HFFc6 (cell line): ENCODE measurements at regions not wholly inside any gene's neighbourhood (a gene's known extent, or its start where the extent isn't known, plus 50 kb on each side); places are given as distances from the start of the nearest gene placed in this dataset.
"Not testable (repeated sequence)": the region's sequence is repeated elsewhere in the genome, so short reads cannot be mapped to it uniquely, and the experiment has no call there.

ENCODE experiments used
- DNase-seq: peaks from one replicate; pipeline ENCODE4 v3.0.0-alpha.2; 2018
- H3K27ac Mint-ChIP-seq: 2 replicates; pipeline ENCODE4 v1.8.0; 2020; ENCODE audit warnings: mild to moderate bottlenecking, mixed read lengths
- H3K27me3 Mint-ChIP-seq: 2 replicates; pipeline ENCODE4 v1.8.0; 2021; ENCODE audit warnings: mild to moderate bottlenecking, moderate library complexity, mixed read lengths; ENCODE audit not compliant: insufficient read depth
- H3K36me3 Mint-ChIP-seq: 2 replicates; pipeline ENCODE4 v1.8.0; 2021; ENCODE audit warnings: low read depth, mixed read lengths
- H3K4me1 Mint-ChIP-seq: 2 replicates; pipeline ENCODE4 v1.8.0; 2020; ENCODE audit warnings: low read depth, mixed read lengths
- H3K4me3 Mint-ChIP-seq: 2 replicates; pipeline ENCODE4 v1.8.0; 2020; ENCODE audit warnings: mild to moderate bottlenecking, moderate library complexity, mixed read lengths
- H3K9me3 Mint-ChIP-seq: 2 replicates; pipeline ENCODE4 v1.8.0; 2020; ENCODE audit warnings: mild to moderate bottlenecking, mixed read lengths
- TF ChIP-seq, protein P1 (sequence below): fragments of 200-600 bp; sonication (generic); IDR thresholded peaks from 2 replicates; pipeline ENCODE4 v1.5.0; 2021; ENCODE audit warnings: antibody characterized with exemption, mild to moderate bottlenecking

- Mint-ChIP-seq H3K4me1 (no peaks in the 10 kb centered on the region), H3K27ac (no peak overlapping the region), H3K27me3 (peaks cover 23% of the 10 kb centered on the region), H3K4me3 (no peak overlapping the region), H3K36me3 (no peaks in the 10 kb centered on the region), H3K9me3 (no peaks in the 10 kb centered on the region; the same call in 1 of the 2 replicates)
- TF ChIP-seq, protein P1, sequence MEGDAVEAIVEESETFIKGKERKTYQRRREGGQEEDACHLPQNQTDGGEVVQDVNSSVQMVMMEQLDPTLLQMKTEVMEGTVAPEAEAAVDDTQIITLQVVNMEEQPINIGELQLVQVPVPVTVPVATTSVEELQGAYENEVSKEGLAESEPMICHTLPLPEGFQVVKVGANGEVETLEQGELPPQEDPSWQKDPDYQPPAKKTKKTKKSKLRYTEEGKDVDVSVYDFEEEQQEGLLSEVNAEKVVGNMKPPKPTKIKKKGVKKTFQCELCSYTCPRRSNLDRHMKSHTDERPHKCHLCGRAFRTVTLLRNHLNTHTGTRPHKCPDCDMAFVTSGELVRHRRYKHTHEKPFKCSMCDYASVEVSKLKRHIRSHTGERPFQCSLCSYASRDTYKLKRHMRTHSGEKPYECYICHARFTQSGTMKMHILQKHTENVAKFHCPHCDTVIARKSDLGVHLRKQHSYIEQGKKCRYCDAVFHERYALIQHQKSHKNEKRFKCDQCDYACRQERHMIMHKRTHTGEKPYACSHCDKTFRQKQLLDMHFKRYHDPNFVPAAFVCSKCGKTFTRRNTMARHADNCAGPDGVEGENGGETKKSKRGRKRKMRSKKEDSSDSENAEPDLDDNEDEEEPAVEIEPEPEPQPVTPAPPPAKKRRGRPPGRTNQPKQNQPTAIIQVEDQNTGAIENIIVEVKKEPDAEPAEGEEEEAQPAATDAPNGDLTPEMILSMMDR, result no peak
- no peak for DNase-seq
Observed at GRCh38 chr4:10237131-10237530, 120.5 kb upstream of the WDR1 start.

DNA sequence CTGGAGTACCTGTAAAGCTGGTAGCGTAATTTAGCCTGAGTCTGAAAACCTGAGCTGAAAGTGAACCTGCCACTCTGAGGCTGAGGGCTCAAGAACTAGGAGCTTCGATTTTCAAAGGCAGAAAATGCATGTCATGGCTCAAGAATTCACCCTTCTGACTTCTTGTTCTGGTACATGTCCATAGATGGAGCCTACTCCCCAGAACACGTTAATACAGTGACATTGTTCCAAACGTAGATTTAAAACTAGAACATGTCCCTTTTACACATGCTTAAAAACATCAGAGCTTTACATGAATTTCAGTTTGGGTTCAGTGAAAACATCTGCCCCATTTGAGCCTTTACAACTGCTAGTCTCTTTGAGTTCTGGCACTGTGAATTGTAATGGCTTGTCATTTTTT lies 115.5 kb upstream of the WDR1 start:
- Mint-ChIP-seq H3K4me1 (peaks cover 29% of the 10 kb centered on the region), H3K27ac (no peak overlapping the region), H3K27me3 (peaks cover 11% of the 10 kb centered on the region), H3K4me3 (no peak overlapping the region), H3K9me3 (no peaks in the 10 kb centered on the region; the same call in 1 of the 2 replicates), H3K36me3 (peaks cover 4% of the 10 kb centered on the region; the same call in 1 of the 2 replicates)
- TF ChIP-seq, protein P1, result no peak
- no peak for DNase-seq

DNA sequence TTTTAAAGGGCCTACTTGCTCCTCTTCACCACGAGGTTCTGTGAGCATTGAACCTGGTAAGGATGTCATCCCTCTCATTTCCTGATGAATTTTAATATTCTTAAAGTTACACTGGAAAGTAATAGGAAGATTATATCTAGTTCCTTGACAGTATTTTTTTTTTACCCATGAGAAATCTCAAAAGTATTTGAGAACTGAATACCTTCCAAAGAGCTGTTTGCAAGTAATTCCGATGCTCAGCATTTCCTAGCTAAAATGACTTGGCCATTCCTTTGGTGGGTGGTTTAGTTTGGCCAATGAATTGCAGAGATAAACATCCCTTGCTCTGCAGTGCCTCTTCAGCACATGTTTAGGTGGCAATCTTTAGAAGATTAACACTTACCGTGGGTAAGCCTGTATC lies 110.2 kb upstream of the WDR1 start:
- H3K27me3 Mint-ChIP-seq, result no peaks in the 10 kb centered on the region
- TF ChIP-seq, protein P1, result no peak
- peaks cover 51% of the 10 kb centered on the region for H3K4me1 Mint-ChIP-seq
- peak overlapping the region; percentile 32 for H3K27ac Mint-ChIP-seq
- DNase-seq, result peak; percentile 74
- peaks cover 11% of the 10 kb centered on the region; the same call in 1 of the 2 replicates for H3K36me3 Mint-ChIP-seq
- no peak overlapping the region for H3K4me3 Mint-ChIP-seq
- no peaks in the 10 kb centered on the region for H3K9me3 Mint-ChIP-seq

DNA sequence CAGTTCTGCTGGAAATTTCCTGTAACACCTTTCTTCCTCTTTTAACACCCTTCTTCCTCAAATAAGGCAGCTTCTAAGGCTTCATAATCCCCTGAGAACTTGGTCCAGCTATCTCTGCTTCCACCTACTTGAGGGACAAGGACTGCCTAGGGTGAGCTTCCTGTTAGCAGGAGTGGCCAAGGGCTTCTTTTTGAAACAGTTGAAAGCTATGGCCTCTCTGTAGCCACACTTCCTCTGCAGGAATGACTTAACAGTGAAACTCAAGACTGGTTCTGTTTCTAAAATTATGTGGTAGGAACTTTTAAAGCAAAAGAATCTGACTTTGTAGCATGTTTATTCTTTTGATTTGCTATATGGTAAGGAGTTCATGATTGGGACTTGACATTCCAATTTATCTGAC lies 108.5 kb upstream of the WDR1 start:
- TF ChIP-seq, protein P1, result no peak
- no peak for DNase-seq
- peaks cover 41% of the 10 kb centered on the region for H3K4me1 Mint-ChIP-seq
- no peak overlapping the region for H3K27ac Mint-ChIP-seq
- no peak overlapping the region for H3K4me3 Mint-ChIP-seq
- H3K36me3 Mint-ChIP-seq, result 0 out of 2 replicates have a peak, but pooled peaks cover 8% of the 10 kb centered on the region
- H3K9me3 Mint-ChIP-seq, result no peaks in the 10 kb centered on the region
- H3K27me3 Mint-ChIP-seq, result no peaks in the 10 kb centered on the region

DNA sequence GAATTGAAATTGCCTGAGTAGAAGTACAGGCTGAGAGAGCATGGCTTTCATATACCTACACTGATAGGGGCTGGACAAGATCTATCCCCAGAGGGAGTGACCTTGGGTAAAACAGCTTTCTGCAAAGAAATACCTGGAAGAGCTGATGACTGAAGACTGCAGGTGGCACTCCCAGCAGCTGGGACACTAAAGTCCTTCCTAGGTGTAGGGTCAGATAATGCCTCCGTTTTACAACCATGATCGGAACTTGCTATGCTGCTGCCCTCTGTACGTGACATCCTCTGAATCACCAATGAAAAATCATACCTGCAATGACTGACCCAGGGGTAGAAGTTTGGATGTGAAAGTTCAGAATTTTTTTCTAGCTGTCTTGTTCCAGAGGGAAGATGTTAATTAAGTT lies 107.2 kb upstream of the WDR1 start:
- H3K27ac Mint-ChIP-seq, result no peak overlapping the region
- TF ChIP-seq, protein P1, result no peak
- H3K36me3 Mint-ChIP-seq, result 0 out of 2 replicates have a peak, but pooled peaks cover 8% of the 10 kb centered on the region
- H3K4me1 Mint-ChIP-seq, result peaks cover 38% of the 10 kb centered on the region
- no peak for DNase-seq
- no peaks in the 10 kb centered on the region for H3K9me3 Mint-ChIP-seq
- H3K27me3 Mint-ChIP-seq, result no peaks in the 10 kb centered on the region
- no peak overlapping the region for H3K4me3 Mint-ChIP-seq

- H3K9me3 Mint-ChIP-seq, DNase-seq, H3K4me3 Mint-ChIP-seq, H3K27me3 Mint-ChIP-seq: not testable (repeated sequence)
- Mint-ChIP-seq H3K4me1 (peaks cover 55% of the 10 kb centered on the region), H3K36me3 (peaks cover 12% of the 10 kb centered on the region), H3K27ac (peak overlapping the region; percentile 67; the same call in 1 of the 2 replicates)
Observed at GRCh38 chr4:10213481-10213880, 96.9 kb upstream of the WDR1 start.
